HG02943 (cell line): ENCODE measurements at regions not wholly inside any gene's neighbourhood (a gene's known extent, or its start where the extent isn't known, plus 50 kb on each side); places are given as distances from the start of the nearest gene placed in this dataset.
"Not testable (repeated sequence)": the region's sequence is repeated elsewhere in the genome, so short reads cannot be mapped to it uniquely, and the experiment has no call there.

Experiments used
- ATAC-seq: cut with Tn5 transposase; IDR thresholded peaks from one replicate; pipeline ENCODE4 v1.9.1; 2021; ENCODE audit warnings: mild to moderate bottlenecking, low read depth, moderate library complexity; ENCODE audit not compliant: unreplicated experiment

DNA sequence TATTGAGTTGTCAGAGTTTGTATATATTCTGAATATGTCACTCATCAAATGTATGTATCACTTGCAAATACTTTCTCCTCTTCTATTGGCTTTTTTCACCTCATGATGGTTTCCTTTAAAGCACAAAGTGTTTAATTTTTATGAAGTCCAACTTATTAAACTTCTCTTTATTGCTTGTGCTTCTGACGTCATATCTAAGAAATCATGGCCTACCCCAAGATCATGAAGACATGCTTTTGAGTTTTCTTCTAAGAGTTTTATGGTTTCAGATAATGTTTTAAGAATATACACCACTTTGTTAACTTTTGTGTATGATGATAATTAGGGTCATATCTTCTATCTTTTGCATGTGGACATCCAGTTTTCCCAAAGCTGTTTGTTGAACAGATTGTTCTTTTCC lies 417.2 kb upstream of the ATP10A start:
- ATAC-seq: no peak

GRCh38 chr15:26261966-26262365 lies 398.8 kb upstream of the ATP10A start:
- no peak for ATAC-seq

DNA sequence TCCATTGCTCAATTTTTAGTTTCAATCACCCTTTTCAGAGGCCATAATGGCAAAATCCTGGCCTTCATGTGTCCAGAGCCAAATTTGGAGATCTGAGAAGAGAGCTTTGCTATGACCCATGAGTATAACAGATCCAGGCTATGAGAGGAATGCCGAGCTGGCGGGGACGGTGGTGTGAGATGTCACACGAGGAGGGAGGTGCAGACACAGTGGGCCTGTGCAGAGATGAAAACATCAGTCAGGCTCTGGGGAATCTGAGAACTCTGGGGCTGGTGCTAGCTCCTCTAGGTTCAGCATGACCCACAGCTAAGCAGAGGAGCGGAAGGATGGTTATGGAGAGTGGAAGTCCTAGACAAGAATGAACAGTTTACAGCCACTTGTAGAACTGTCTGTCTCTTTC lies 398.3 kb upstream of the ATP10A start:
- no peak for ATAC-seq

DNA sequence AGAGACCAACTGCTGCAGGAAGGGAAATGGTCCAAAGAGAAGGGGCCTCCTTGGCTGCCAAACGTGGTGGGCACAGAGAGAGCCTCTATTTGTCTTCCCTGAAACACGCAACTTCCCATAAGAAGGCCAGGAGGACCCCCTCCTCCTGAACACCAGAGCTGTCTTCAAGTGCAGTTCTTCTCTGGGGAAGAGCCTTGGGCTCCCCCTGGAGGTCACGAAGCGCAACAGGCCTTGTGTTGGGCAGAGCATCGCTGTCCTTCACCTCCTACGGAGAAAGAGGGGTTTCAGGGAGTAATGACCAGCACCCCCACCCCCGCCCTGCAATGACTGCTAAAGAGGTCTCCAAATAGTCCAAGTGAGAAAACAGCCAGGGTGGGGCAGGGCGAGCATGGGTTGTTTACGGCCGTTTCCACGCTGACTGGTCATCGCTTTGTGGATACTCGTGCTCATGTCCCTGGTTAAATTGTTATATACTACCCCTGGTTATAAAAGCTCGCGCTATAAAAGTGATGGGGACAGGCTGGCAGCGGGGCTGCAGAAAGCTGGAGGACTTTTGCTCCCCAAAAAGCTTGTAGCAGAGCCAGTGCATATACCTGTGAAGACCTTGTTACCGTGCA lies 397.5 kb upstream of the ATP10A start:
- no peak for ATAC-seq

DNA sequence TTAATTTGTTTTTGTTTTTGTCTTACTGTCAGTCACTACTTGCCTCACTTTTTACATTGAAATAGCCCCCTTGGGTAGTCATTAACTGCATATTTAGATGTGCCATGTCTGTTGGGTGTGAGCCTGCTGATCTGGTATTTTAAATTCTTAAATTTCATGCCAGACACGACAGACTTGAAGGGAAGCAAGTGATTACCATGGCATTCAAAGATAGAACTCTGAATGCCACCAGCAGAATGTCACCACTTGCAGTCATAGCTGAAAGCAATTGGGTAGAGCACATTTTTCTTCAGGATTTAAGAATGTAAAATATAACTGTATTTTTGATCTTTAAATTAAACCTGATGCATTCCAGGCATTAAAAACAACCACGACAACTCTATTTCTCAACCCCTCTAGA lies 396.5 kb upstream of the ATP10A start:
- no peak for ATAC-seq

DNA sequence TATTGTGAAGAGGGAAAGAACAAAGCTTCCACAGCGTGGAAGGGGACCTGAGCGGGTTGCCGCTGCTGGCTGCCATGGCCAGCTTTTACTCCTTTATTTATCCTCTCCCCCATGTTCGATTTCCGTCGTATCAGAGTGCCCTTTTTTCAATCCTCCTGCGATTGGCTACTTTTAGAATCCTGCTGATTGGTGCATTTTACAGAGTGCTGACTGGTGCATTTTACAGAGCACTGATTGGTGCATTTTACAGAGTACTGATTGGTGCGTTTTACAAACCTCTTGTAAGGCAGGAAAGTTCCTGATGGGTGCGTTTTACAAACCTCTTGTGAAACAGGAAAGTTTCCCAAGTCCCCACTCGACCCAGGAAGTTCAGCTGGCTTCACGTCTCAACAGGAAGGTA lies 381.7 kb upstream of the ATP10A start:
- ATAC-seq: not testable (repeated sequence)

- ATAC-seq: no peak
Observed at GRCh38 chr15:26243382-26243781, 380.3 kb upstream of the ATP10A start.

DNA sequence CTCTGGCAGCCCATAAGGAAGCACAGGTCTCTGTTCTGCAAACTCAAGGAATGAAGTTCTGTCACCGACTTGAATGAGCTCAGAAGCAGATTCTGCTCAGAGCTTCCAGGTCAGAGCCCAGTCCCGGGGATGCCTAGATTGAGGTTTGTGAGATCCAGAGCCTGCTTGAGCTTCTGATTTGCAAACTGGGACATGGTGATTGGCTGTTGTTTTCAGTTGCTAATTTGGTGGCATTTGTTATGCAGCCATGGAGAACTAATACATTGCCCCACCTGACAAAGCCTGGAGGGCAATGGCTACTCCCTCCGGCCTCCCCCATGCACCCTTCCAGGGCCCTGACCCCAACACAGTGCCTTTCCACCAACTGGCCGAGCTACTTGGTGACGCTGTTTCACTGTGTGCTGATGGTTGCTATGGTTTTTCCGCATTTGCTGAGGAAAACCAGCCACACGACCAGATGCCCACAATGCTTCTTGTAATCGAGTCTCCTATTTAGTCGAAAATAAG lies 379.5 kb upstream of the ATP10A start:
- ATAC-seq: no peak

GRCh38 chr15:26235864-26236263 lies 372.7 kb upstream of the ATP10A start:
- no peak for ATAC-seq

- no peak for ATAC-seq
Observed at GRCh38 chr15:26234976-26235767, 372.0 kb upstream of the ATP10A start.

GRCh38 chr15:26232691-26233090 lies 369.6 kb upstream of the ATP10A start:
- no peak for ATAC-seq

- no peak for ATAC-seq
Observed at GRCh38 chr15:26231096-26231495, 368.0 kb upstream of the ATP10A start.

- ATAC-seq: no peak
Observed at GRCh38 chr15:26224266-26224665, 361.1 kb upstream of the ATP10A start.

DNA sequence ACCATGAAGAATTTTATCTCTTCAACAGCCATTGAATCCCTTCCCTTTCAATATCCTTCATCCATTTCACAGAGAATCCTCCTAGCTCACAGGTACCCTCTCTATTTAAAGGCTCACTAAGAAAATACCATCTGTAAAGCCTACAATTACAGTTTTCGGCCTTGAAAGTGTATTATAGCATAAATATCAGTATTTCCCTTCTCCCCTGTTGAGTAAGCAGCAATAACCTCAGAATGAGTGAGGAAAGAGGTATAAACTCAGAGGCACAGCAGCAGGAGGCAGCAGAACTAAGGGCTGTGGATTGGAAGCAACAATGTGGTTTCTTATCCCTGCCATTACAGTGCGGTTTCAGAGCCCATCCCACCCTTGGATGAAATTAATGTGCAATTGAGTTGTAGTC lies 360.6 kb upstream of the ATP10A start:
- no peak for ATAC-seq

- no peak for ATAC-seq
Observed at GRCh38 chr15:26222781-26223180, 359.7 kb upstream of the ATP10A start.

DNA sequence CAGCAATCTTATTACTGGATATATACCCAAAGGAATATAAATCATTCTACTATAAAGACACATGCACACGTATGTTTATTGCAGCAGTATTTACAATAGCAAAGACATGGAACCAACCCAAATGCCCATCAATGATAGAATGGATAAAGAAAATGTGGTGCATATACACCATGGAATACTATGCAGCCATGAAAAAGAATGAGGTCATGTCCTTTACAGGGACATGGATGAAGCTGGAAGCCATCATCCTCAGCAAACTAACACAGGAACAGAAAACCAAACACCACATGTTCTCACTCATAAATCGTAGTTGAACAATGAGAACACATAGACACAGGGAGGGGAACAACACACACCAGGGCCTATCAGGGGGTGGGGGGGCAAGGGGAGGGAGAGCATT lies 353.9 kb upstream of the ATP10A start:
- ATAC-seq: not testable (repeated sequence)

GRCh38 chr15:26214290-26214689 lies 351.2 kb upstream of the ATP10A start:
- ATAC-seq: no peak

DNA sequence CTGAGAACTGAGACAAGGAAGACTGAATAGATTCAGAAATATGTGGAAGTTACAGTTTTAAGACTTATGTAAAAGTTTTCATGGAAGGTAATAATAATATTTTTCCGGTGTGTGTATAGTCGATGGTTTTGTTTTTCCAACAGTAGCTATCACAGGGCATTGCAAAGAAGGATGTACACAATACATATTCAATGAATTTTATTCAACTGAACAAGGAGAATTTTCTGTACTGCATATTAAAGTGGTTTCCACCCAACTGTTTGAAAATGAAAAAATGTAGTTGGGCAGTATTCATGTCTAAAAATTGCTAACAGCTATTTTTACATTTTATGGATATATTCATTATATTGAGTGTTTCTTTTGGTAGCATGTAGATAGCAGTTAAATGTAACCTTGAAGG lies 350.3 kb upstream of the ATP10A start:
- no peak for ATAC-seq

- ATAC-seq: no peak
Observed at GRCh38 chr15:26212109-26212508, 349.0 kb upstream of the ATP10A start.

DNA sequence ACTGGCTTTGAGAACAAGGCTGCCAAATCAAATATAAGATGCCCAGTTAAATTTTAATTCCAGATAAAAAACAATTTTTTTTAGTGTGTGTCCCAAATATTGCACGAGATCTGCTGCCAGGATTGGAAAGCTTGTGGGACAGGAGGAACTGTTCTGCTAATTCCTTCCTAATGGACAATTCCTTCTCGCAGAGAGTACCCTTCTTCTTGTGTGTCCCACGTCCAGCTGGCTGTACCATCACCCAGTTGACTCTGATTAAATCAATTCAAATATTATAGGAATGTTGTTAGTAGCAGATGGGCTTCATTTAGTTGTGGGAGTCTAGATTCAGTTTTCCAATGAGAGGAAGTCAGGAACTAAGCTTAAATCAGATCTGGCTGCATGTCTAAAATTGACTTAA lies 347.9 kb upstream of the ATP10A start:
- ATAC-seq: no peak

- no peak for ATAC-seq
Observed at GRCh38 chr15:26201177-26201858, 338.2 kb upstream of the ATP10A start.

GRCh38 chr15:26200427-26200826 lies 337.3 kb upstream of the ATP10A start:
- no peak for ATAC-seq
